Activated T-cell treated with anti-CD3 and anti-CD28 coated beads, Interleukin-2, amount 50 U/mL, for 72 hours (primary cell): ENCODE measurements at regions not wholly inside any gene's neighbourhood (a gene's known extent, or its start where the extent isn't known, plus 50 kb on each side); places are given as distances from the start of the nearest gene placed in this dataset.
A peak's percentile ranks its signal among the peaks of the same experiment; 100 is the strongest.

Source experiments
- ATAC-seq, 2 donors: fragments of 150-1000 bp; cut with Tn5 transposase; replicated peaks in 1 of 2; 2 replicates each; pipeline ENCODE4 v1.10.0; 2021; ENCODE audit warnings: moderate library complexity in 2 of 2, mild to moderate bottlenecking in 1 of 2
- DNase-seq, 2 donors: peaks; one replicate each; pipeline ENCODE4 v3.0.0; 2021 to 2022; ENCODE audit warnings: mixed read lengths in 1 of 2
- H3K27ac Mint-ChIP-seq: one replicate; pipeline ENCODE4 v1.8.0; 2022; ENCODE audit warnings: mild to moderate bottlenecking, moderate library complexity, mixed read lengths
- H3K27me3 Mint-ChIP-seq: one replicate; pipeline ENCODE4 v1.8.0; 2022; ENCODE audit warnings: low read depth, mixed read lengths
- H3K36me3 Mint-ChIP-seq, 2 donors: one replicate each; pipeline ENCODE4 v1.8.0; 2022; ENCODE audit warnings: mixed read lengths in 2 of 2, mild to moderate bottlenecking in 1 of 2; ENCODE audit not compliant: insufficient read depth in 2 of 2
- H3K4me1 Mint-ChIP-seq: one replicate; pipeline ENCODE4 v1.8.0; 2022; ENCODE audit warnings: low read depth, mixed read lengths
- H3K4me3 Mint-ChIP-seq, 2 donors: one replicate each; pipeline ENCODE4 v1.8.0; 2022; ENCODE audit warnings: mild to moderate bottlenecking in 2 of 2, mixed read lengths in 2 of 2, moderate library complexity in 2 of 2
- H3K9me3 Mint-ChIP-seq, 2 donors: one replicate each; pipeline ENCODE4 v1.8.0; 2022; ENCODE audit warnings: mixed read lengths in 2 of 2

GRCh38 chr7:22557167-22557566, 57.2 kb upstream of the STEAP1B start:
- Mint-ChIP-seq H3K4me3 (no peak overlapping the region), H3K36me3 (no peaks in the 10 kb centered on the region), H3K27me3 (peaks cover 44% of the 10 kb centered on the region), H3K27ac (no peak overlapping the region), H3K9me3 (no peaks in the 10 kb centered on the region), H3K4me1 (peaks cover 12% of the 10 kb centered on the region)
- DNase-seq (no peak), ATAC-seq (no peak)

GRCh38 chr7:22555476-22555875, 55.5 kb upstream of the STEAP1B start:
- H3K9me3 Mint-ChIP-seq: no peaks in the 10 kb centered on the region
- DNase-seq (no peak), ATAC-seq (no peak)
- H3K27ac Mint-ChIP-seq: no peak overlapping the region
- peaks cover 61% of the 10 kb centered on the region for H3K27me3 Mint-ChIP-seq
- no peaks in the 10 kb centered on the region for H3K36me3 Mint-ChIP-seq
- H3K4me3 Mint-ChIP-seq: no peak overlapping the region
- peaks cover 4% of the 10 kb centered on the region for H3K4me1 Mint-ChIP-seq

- no peaks in the 10 kb centered on the region for H3K9me3 Mint-ChIP-seq
- ATAC-seq (no peak), DNase-seq (no peak)
- H3K27me3 Mint-ChIP-seq: peaks cover 74% of the 10 kb centered on the region
- H3K36me3 Mint-ChIP-seq: no peaks in the 10 kb centered on the region
- no peak overlapping the region for H3K27ac Mint-ChIP-seq
- H3K4me3 Mint-ChIP-seq: no peak overlapping the region
- peaks cover 11% of the 10 kb centered on the region for H3K4me1 Mint-ChIP-seq
These were observed 54.2 kb upstream of the STEAP1B start for GRCh38 chr7:22554184-22554583.

GRCh38 chr7:22551768-22552513, 52.0 kb upstream of the STEAP1B start:
- no peak for ATAC-seq
- Mint-ChIP-seq H3K27me3 (peaks cover 71% of the 10 kb centered on the region), H3K27ac (no peak overlapping the region), H3K9me3 (no peaks in the 10 kb centered on the region), H3K36me3 (no peaks in the 10 kb centered on the region), H3K4me3 (no peak overlapping the region), H3K4me1 (peaks cover 12% of the 10 kb centered on the region)
- no peak for DNase-seq

- DNase-seq: no peak
- peak overlapping the region in 1 of 2 donors; percentile 27 for H3K4me3 Mint-ChIP-seq
- no peaks in the 10 kb centered on the region for H3K9me3 Mint-ChIP-seq
- ATAC-seq: no peak
- no peaks in the 10 kb centered on the region for H3K36me3 Mint-ChIP-seq
- H3K4me1 Mint-ChIP-seq: peaks cover 12% of the 10 kb centered on the region
- H3K27ac Mint-ChIP-seq: no peak overlapping the region
- H3K27me3 Mint-ChIP-seq: peaks cover 70% of the 10 kb centered on the region
These were observed 50.6 kb upstream of the STEAP1B start for GRCh38 chr7:22550514-22551030.

GRCh38 chr7:22549667-22550513, 49.9 kb upstream of the STEAP1B start:
- no peaks in the 10 kb centered on the region for H3K9me3 Mint-ChIP-seq
- peak overlapping the region; percentile 84 to 85 for H3K4me3 Mint-ChIP-seq
- peak; percentile 29 to 74 for DNase-seq
- peaks cover 12% of the 10 kb centered on the region for H3K4me1 Mint-ChIP-seq
- peaks cover 75% of the 10 kb centered on the region for H3K27me3 Mint-ChIP-seq
- H3K36me3 Mint-ChIP-seq: no peaks in the 10 kb centered on the region
- no peak overlapping the region for H3K27ac Mint-ChIP-seq
- peak; percentile 58 to 80 for ATAC-seq
